HFFc6 (cell line): ENCODE measurements at regions not wholly inside any gene's neighbourhood (a gene's known extent, or its start where the extent isn't known, plus 50 kb on each side); places are given as distances from the start of the nearest gene placed in this dataset.

Experiments used
- DNase-seq: peaks from one replicate; pipeline ENCODE4 v3.0.0-alpha.2; 2018
- H3K27ac Mint-ChIP-seq: 2 replicates; pipeline ENCODE4 v1.8.0; 2020; ENCODE audit warnings: mild to moderate bottlenecking, mixed read lengths
- H3K27me3 Mint-ChIP-seq: 2 replicates; pipeline ENCODE4 v1.8.0; 2021; ENCODE audit warnings: mild to moderate bottlenecking, moderate library complexity, mixed read lengths; ENCODE audit not compliant: insufficient read depth
- H3K36me3 Mint-ChIP-seq: 2 replicates; pipeline ENCODE4 v1.8.0; 2021; ENCODE audit warnings: low read depth, mixed read lengths
- H3K4me1 Mint-ChIP-seq: 2 replicates; pipeline ENCODE4 v1.8.0; 2020; ENCODE audit warnings: low read depth, mixed read lengths
- H3K4me3 Mint-ChIP-seq: 2 replicates; pipeline ENCODE4 v1.8.0; 2020; ENCODE audit warnings: mild to moderate bottlenecking, moderate library complexity, mixed read lengths
- H3K9me3 Mint-ChIP-seq: 2 replicates; pipeline ENCODE4 v1.8.0; 2020; ENCODE audit warnings: mild to moderate bottlenecking, mixed read lengths
- CTCF ChIP-seq: fragments of 200-600 bp; sonication (generic); IDR thresholded peaks from 2 replicates; pipeline ENCODE4 v1.5.0; 2021; ENCODE audit warnings: antibody characterized with exemption, mild to moderate bottlenecking

DNA sequence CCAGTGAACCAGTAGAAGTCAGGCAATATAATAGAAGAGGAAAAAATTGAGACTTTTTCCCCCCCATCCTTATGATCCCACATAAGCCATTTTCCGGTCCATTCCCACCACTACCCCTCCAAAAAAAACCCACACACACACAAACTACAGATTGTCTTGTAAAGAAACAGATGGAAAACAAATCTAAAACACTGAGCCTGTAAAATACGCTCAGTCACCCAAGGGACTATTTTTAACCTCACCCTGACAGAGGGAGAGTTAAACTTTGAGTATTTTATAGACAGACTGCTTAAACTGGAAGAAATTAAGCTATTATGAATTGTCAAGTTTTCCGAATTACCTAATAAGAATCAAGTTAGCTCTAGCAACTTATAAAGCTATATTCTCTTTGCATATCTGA lies 471.8 kb upstream of the C9orf72 start:
- H3K4me1 Mint-ChIP-seq: no peaks in the 10 kb centered on the region
- H3K4me3 Mint-ChIP-seq: no peak overlapping the region
- no peaks in the 10 kb centered on the region for H3K27me3 Mint-ChIP-seq
- H3K27ac Mint-ChIP-seq: no peak overlapping the region
- no peaks in the 10 kb centered on the region for H3K36me3 Mint-ChIP-seq
- no peak for TF ChIP-seq CTCF
- H3K9me3 Mint-ChIP-seq: peaks cover 31% of the 10 kb centered on the region
- DNase-seq: no peak

DNA sequence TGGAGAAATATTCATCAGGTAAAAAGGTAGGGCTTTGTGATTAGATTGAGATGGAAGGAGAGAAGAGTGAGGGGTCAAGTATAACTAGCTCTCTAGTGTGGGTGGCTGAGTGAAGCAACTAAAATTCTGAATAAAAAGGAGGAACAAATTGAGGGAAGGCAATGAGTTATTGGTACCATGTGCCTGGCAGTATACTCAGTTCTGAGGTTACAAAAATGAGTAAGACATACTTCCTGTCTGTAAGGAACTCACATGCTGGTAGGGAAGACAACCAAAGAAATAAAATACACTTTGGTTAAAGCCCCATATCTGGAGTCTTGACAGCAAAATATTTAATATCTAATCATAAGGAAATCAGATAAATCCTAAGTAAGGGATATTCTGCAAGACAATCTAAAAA lies 476.8 kb upstream of the C9orf72 start:
- Mint-ChIP-seq H3K27ac (no peak overlapping the region), H3K4me1 (no peaks in the 10 kb centered on the region), H3K27me3 (no peaks in the 10 kb centered on the region), H3K9me3 (peaks cover 23% of the 10 kb centered on the region), H3K4me3 (no peak overlapping the region), H3K36me3 (no peaks in the 10 kb centered on the region)
- no peak for DNase-seq
- no peak for TF ChIP-seq CTCF

DNA sequence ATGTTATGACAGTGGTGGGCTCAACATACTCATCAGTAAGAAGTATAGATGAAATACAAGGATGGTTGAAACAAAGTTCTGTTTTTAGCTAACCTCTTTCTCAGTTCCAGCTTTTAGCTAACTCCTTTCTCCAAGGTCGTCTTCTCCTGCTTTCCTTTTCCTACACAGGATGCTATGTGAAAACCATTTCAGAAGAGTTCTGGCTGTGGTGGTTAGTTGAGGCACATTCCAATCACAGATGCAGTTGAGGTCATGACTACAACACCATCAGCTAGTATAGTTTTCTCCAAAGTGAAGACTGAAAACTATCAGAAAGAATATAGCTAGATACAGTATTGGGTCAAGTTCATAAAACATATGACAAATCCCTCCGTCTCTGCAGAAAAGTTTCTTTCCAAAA lies 477.7 kb upstream of the C9orf72 start:
- no peaks in the 10 kb centered on the region for H3K36me3 Mint-ChIP-seq
- DNase-seq: no peak
- H3K4me3 Mint-ChIP-seq: no peak overlapping the region
- H3K4me1 Mint-ChIP-seq: no peaks in the 10 kb centered on the region
- no peak for TF ChIP-seq CTCF
- H3K9me3 Mint-ChIP-seq: peaks cover 23% of the 10 kb centered on the region
- H3K27me3 Mint-ChIP-seq: no peaks in the 10 kb centered on the region
- H3K27ac Mint-ChIP-seq: no peak overlapping the region

DNA sequence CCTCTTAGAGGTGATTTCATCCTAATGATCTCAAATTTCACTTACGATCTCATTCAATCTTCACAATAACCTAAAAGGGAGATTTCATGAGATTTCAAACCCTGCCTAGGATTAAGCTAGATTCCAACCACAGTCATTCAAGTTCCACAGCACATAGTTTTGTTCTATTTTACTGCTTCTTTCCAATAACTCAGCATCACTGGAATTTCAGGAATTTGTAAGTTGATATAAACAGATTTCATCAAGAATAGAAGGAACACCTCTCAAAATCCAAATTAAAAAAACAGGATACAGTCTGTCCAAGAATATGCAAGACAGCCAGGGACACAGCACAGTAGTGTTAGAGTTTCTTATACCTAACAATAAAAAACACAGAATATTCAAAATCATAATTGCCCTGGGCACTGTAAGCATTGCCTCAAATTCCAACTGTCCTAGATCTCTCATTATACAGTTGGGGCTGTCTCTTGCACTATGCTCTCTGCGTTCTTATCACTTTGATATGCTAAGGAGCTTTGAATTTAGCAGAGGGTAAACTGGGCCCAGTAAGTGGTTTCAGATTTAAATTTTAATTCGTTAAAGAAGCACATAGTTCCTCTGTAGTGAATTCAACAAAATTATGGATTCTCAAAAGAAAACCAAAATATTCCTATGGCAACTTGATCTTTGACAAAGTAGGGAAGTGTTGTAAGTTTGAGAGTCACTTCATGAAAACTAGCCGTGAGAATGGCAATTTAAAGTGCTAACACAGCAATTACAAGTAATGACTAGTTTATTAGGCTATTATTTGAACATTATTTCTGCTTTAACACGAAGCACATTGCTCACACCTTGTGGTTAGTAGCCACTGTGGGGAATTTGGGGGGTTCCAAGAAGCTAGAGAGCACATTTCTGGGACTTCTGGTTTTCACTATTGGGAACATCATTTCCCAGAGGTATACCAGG lies 478.6 kb upstream of the C9orf72 start:
- no peak overlapping the region for H3K27ac Mint-ChIP-seq

DNA sequence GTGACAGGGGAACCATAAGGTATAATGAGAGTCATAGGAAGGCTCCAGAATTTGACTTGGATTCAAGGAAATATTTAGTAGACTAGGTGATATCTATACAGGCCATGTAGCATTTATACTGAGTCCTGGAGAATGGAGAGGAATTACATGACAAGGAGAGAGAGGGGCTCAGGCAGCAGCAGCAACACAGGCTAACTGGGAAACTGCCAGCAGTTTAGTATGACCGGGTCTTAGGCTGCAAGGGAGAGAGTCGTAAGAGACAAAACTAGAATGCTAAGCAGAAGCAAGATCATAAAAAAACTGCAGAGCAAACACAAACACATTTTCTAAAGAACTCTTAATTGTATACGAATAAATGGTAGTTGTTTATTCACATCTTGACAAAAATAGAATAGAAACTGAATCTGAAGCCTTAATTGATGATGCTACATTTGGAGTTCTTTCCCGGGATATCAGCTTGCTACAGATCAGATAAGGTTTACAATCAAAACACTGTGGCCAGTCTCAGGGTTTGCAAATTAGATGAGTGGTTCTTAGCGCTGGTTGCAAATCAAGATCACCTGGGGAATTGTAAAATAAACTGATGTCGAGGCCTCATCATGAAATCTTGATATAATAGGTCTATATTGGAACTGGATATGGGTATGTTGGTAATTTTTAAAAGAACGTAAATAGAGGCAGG lies 480.0 kb upstream of the C9orf72 start:
- Mint-ChIP-seq H3K4me3 (no peak overlapping the region), H3K4me1 (no peaks in the 10 kb centered on the region), H3K27me3 (no peaks in the 10 kb centered on the region), H3K27ac (no peak overlapping the region), H3K36me3 (no peaks in the 10 kb centered on the region), H3K9me3 (peaks cover 12% of the 10 kb centered on the region)
- no peak for TF ChIP-seq CTCF
- DNase-seq: no peak

More for the DNA sequence above, 478.6 kb upstream of the C9orf72 start:
- Mint-ChIP-seq H3K4me3 (no peak overlapping the region), H3K27me3 (no peaks in the 10 kb centered on the region), H3K9me3 (peaks cover 18% of the 10 kb centered on the region), H3K36me3 (no peaks in the 10 kb centered on the region), H3K4me1 (no peaks in the 10 kb centered on the region)
- no peak for DNase-seq
- no peak for TF ChIP-seq CTCF
